Ascending aorta (tissue), 2 donors: ENCODE measurements at regions not wholly inside any gene's neighbourhood (a gene's known extent, or its start where the extent isn't known, plus 50 kb on each side); places are given as distances from the start of the nearest gene placed in this dataset.

ENCODE experiments used
- DNase-seq, 2 donors: peaks; one replicate each; pipeline ENCODE4 v3.0.0-alpha.2; 2019; ENCODE audit warnings: low spot score in 2 of 2
- H3K27ac ChIP-seq, 2 donors: fragments of 200-600 bp; sonication (generic); one replicate each; pipeline ENCODE4 v1.5.1; 2016 to 2017; ENCODE audit warnings: mild to moderate bottlenecking in 1 of 2
- H3K27me3 ChIP-seq: fragments of 200-600 bp; sonication (generic); one replicate; pipeline ENCODE4 v1.5.1; 2017
- H3K36me3 ChIP-seq, 2 donors: fragments of 200-600 bp; sonication (generic); one replicate each; pipeline ENCODE4 v1.5.1; 2016
- H3K4me1 ChIP-seq, 2 donors: fragments of 200-600 bp; sonication (generic); one replicate each; pipeline ENCODE4 v1.5.1; 2016 to 2017; ENCODE audit warnings: mild to moderate bottlenecking in 1 of 2
- H3K4me3 ChIP-seq, 2 donors: fragments of 200-600 bp; sonication (generic); one replicate each; pipeline ENCODE4 v1.5.1; 2016 to 2017; ENCODE audit warnings: mild to moderate bottlenecking in 1 of 2
- H3K9me3 ChIP-seq, 2 donors: fragments of 200-600 bp; sonication (generic); one replicate each; pipeline ENCODE4 v1.5.1; 2016
- CTCF ChIP-seq, 3 experiments: fragments of 200-600 bp in 2 of 3; fragments of 450-650 bp in 1 of 3; sonication (generic) in 2 of 3; IDR thresholded peaks; one replicate each; pipeline ENCODE4 v1.5.1; 2016 to 2019; ENCODE audit warnings: antibody characterized with exemption in 3 of 3, mild to moderate bottlenecking in 1 of 3, moderate library complexity in 1 of 3
- intact Hi-C: fragments of 100-400 bp; cut with DNase I; formaldehyde crosslinking; loops from one replicate; pipeline ENCODE4 v1.15.1; 2023

- Histone ChIP-seq H3K27ac (no peak overlapping the region), H3K36me3 (no peaks in the 10 kb centered on the region), H3K4me1 (no peaks in the 10 kb centered on the region), H3K27me3 (no peaks in the 10 kb centered on the region), H3K4me3 (no peak overlapping the region), H3K9me3 (no peaks in the 10 kb centered on the region)
- no peak for TF ChIP-seq CTCF (IDR thresholded peaks at IDR 0.05)
- no peak for DNase-seq
- intact Hi-C loops, result no loop called here
Observed at GRCh38 chr20:40591119-40591518, 97.9 kb downstream of the MAFB start.

GRCh38 chr20:40589581-40589980 lies 99.5 kb downstream of the MAFB start:
- Histone ChIP-seq H3K36me3 (no peaks in the 10 kb centered on the region), H3K27me3 (no peaks in the 10 kb centered on the region), H3K9me3 (no peaks in the 10 kb centered on the region), H3K27ac (no peak overlapping the region), H3K4me3 (no peak overlapping the region), H3K4me1 (no peaks in the 10 kb centered on the region)
- intact Hi-C loops, result no loop called here
- DNase-seq, result no peak
- TF ChIP-seq CTCF (IDR thresholded peaks at IDR 0.05), result no peak

GRCh38 chr20:40588891-40589290 lies 100.1 kb downstream of the MAFB start:
- H3K9me3 ChIP-seq, result no peaks in the 10 kb centered on the region
- H3K4me3 ChIP-seq, result no peak overlapping the region
- intact Hi-C loops, result no loop called here
- H3K4me1 ChIP-seq, result no peaks in the 10 kb centered on the region
- DNase-seq, result no peak
- TF ChIP-seq CTCF (IDR thresholded peaks at IDR 0.05), result no peak
- H3K27ac ChIP-seq, result no peak overlapping the region
- no peaks in the 10 kb centered on the region for H3K36me3 ChIP-seq
- H3K27me3 ChIP-seq, result no peaks in the 10 kb centered on the region

GRCh38 chr20:40587038-40587437 lies 102.0 kb downstream of the MAFB start:
- no peaks in the 10 kb centered on the region for H3K36me3 ChIP-seq
- DNase-seq, result no peak
- H3K4me1 ChIP-seq, result no peaks in the 10 kb centered on the region
- H3K9me3 ChIP-seq, result no peaks in the 10 kb centered on the region
- no peak overlapping the region for H3K27ac ChIP-seq
- no peak overlapping the region for H3K4me3 ChIP-seq
- no peaks in the 10 kb centered on the region for H3K27me3 ChIP-seq
- no peak for TF ChIP-seq CTCF (IDR thresholded peaks at IDR 0.05)
- intact Hi-C loops, result no loop called here

GRCh38 chr20:40584130-40584809 lies 104.8 kb downstream of the MAFB start:
- TF ChIP-seq CTCF (IDR thresholded peaks at IDR 0.05), result no peak
- DNase-seq, result no peak

GRCh38 chr20:40583636-40584035 lies 105.4 kb downstream of the MAFB start:
- no peak overlapping the region for H3K4me3 ChIP-seq
- H3K27ac ChIP-seq, result no peak overlapping the region
- intact Hi-C loops, result no loop called here
- DNase-seq, result no peak
- no peaks in the 10 kb centered on the region for H3K9me3 ChIP-seq
- TF ChIP-seq CTCF (IDR thresholded peaks at IDR 0.05), result no peak
- no peaks in the 10 kb centered on the region for H3K4me1 ChIP-seq
- H3K27me3 ChIP-seq, result no peaks in the 10 kb centered on the region
- H3K36me3 ChIP-seq, result no peaks in the 10 kb centered on the region

More at GRCh38 chr20:40584130-40584809, 104.8 kb downstream of the MAFB start:
- H3K27me3 ChIP-seq, result no peaks in the 10 kb centered on the region
- no peak overlapping the region for H3K27ac ChIP-seq
- intact Hi-C loops, result no loop called here
- no peaks in the 10 kb centered on the region for H3K36me3 ChIP-seq
- no peaks in the 10 kb centered on the region for H3K4me1 ChIP-seq
- H3K4me3 ChIP-seq, result no peak overlapping the region
- H3K9me3 ChIP-seq, result no peaks in the 10 kb centered on the region
